ENCODE measurements at regions not wholly inside any gene's neighbourhood (a gene's known extent, or its start where the extent isn't known, plus 50 kb on each side); places are given as distances from the start of the nearest gene placed in this dataset.
A peak's percentile ranks its signal among the peaks of the same experiment; 100 is the strongest.

- no peaks in the 10 kb centered on the region for H3K27me3 Mint-ChIP-seq (ENCODE audit: low read depth)
- H3K4me1 Mint-ChIP-seq = no peaks in the 10 kb centered on the region
- H3K9me3 Mint-ChIP-seq = peaks cover 25% of the 10 kb centered on the region
Measured at GRCh38 chr21:17915976-17916375, 96.8 kb upstream of the C21orf91 start.

GRCh38 chr21:17911628-17912027 lies 92.5 kb upstream of the C21orf91 start:
- Mint-ChIP-seq H3K4me3 (no peak overlapping the region), H3K4me1 (no peaks in the 10 kb centered on the region), H3K27me3 (ENCODE audit: low read depth) (no peaks in the 10 kb centered on the region), H3K27ac (no peak overlapping the region), H3K36me3 (ENCODE audit: low read depth) (no peaks in the 10 kb centered on the region), H3K9me3 (peaks cover 3% of the 10 kb centered on the region)
- TF ChIP-seq CTCF (IDR thresholded peaks at IDR 0.05; ENCODE audit: unreplicated experiment in 3 of 3) = no peak

More at GRCh38 chr21:17915976-17916375, 96.8 kb upstream of the C21orf91 start:
- Mint-ChIP-seq H3K36me3 (ENCODE audit: low read depth) (peaks cover 10% of the 10 kb centered on the region), H3K4me3 (no peak overlapping the region), H3K27ac (no peak overlapping the region)
- no peak for TF ChIP-seq CTCF (IDR thresholded peaks at IDR 0.05; ENCODE audit: unreplicated experiment in 3 of 3)

- no peaks in the 10 kb centered on the region for H3K36me3 Mint-ChIP-seq (ENCODE audit: low read depth)
- no peak for TF ChIP-seq CTCF (IDR thresholded peaks at IDR 0.05; ENCODE audit: unreplicated experiment in 3 of 3)
- peaks cover 40% of the 10 kb centered on the region for H3K4me1 Mint-ChIP-seq
- H3K27ac Mint-ChIP-seq = peak overlapping the region; percentile 19 to 89 (median 80)
- no peak overlapping the region for H3K4me3 Mint-ChIP-seq
- peaks cover 15% of the 10 kb centered on the region for H3K9me3 Mint-ChIP-seq
- no peaks in the 10 kb centered on the region for H3K27me3 Mint-ChIP-seq (ENCODE audit: low read depth)
Measured at GRCh38 chr21:17903929-17904639, 84.9 kb upstream of the C21orf91 start.

GRCh38 chr21:17903029-17903806 lies 84.1 kb upstream of the C21orf91 start:
- Mint-ChIP-seq H3K36me3 (ENCODE audit: low read depth) (no peaks in the 10 kb centered on the region), H3K4me1 (peaks cover 40% of the 10 kb centered on the region), H3K27ac (peak overlapping the region in 2 of 3 experiments; percentile 86 to 89), H3K27me3 (ENCODE audit: low read depth) (no peaks in the 10 kb centered on the region), H3K9me3 (peaks cover 24% of the 10 kb centered on the region), H3K4me3 (no peak overlapping the region)
- peak in 1 of 3 experiments; percentile 40 for TF ChIP-seq CTCF (IDR thresholded peaks at IDR 0.05; ENCODE audit: unreplicated experiment in 3 of 3)

GRCh38 chr21:17901458-17902079 lies 82.4 kb upstream of the C21orf91 start:
- peaks cover 35% of the 10 kb centered on the region for H3K9me3 Mint-ChIP-seq
- no peak overlapping the region for H3K4me3 Mint-ChIP-seq
- peak overlapping the region in 2 of 3 experiments; percentile 16 to 43 for H3K27ac Mint-ChIP-seq
- H3K36me3 Mint-ChIP-seq (ENCODE audit: low read depth) = no peaks in the 10 kb centered on the region
- H3K4me1 Mint-ChIP-seq = peaks cover 40% of the 10 kb centered on the region
- TF ChIP-seq CTCF (IDR thresholded peaks at IDR 0.05; ENCODE audit: unreplicated experiment in 3 of 3) = no peak
- no peaks in the 10 kb centered on the region for H3K27me3 Mint-ChIP-seq (ENCODE audit: low read depth)

All from nephron (organoid).